ENCODE measurements at regions not wholly inside any gene's neighbourhood (a gene's known extent, or its start where the extent isn't known, plus 50 kb on each side); places are given as distances from the start of the nearest gene placed in this dataset.

DNA sequence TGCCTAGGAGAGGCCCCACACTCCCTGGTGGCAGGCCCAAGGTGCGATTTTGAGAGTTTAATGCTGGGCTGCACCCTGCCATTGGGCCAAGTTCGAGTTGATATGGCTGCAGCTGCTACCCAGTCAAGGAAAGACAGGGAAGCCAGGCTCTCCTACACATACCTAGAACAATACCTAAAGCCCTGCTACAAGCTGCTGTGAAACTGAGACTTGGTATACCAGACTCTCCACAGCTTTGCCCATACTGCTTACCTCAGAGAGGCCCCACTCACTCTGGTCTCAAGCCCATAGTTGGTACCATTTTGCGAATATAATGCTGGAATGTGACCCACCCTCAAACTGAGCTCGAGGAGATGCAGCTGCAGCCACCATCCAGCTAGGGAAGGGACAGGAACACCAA, 147.7 kb upstream of the MAGEB2 start:
- no peak for TF ChIP-seq CTCF (IDR thresholded peaks at IDR 0.05 in 2 of 3, conservative IDR thresholded peaks at IDR 0.05 in 1 of 3; ENCODE audit: borderline replicate concordance in 1 of 3, insufficient read depth in 1 of 3, low read depth in 2 of 3, low read length in 2 of 3)
- no peak for TF ChIP-seq POLR2AphosphoS5 (IDR thresholded peaks at IDR 0.05; ENCODE audit: low read depth, low read length)
- no peak for TF ChIP-seq EZH2 (IDR thresholded peaks at IDR 0.05)
- TF ChIP-seq, protein P1, sequence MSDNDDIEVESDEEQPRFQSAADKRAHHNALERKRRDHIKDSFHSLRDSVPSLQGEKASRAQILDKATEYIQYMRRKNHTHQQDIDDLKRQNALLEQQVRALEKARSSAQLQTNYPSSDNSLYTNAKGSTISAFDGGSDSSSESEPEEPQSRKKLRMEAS (IDR thresholded peaks at IDR 0.05) = no peak
- no peak for TF ChIP-seq ZFX (IDR thresholded peaks at IDR 0.05)
- no peak for TF ChIP-seq POLR2A (IDR thresholded peaks at IDR 0.05; ENCODE audit: borderline replicate concordance, extremely low read depth, insufficient read depth, insufficient read length)
- no peak for TF ChIP-seq SP1 (IDR thresholded peaks at IDR 0.05; ENCODE audit: low read depth)

Data from HCT116 (cell line).